Muscle of arm (tissue), 1 donor: ENCODE measurements at regions not wholly inside any gene's neighbourhood (a gene's known extent, or its start where the extent isn't known, plus 50 kb on each side); places are given as distances from the start of the nearest gene placed in this dataset.
"Not testable (repeated sequence)": the region's sequence is repeated elsewhere in the genome, so short reads cannot be mapped to it uniquely, and the experiment has no call there.

ENCODE experiments used
- DNase-seq: peaks from one replicate; pipeline ENCODE4 v3.0.0-alpha.2; 2013

GRCh38 chr2:49861821-49862220 lies 707.5 kb upstream of the FSHR start:
- DNase-seq = no peak

- DNase-seq = no peak
Observed at GRCh38 chr2:49860834-49861233, 706.5 kb upstream of the FSHR start.

GRCh38 chr2:49860170-49860569 lies 705.9 kb upstream of the FSHR start:
- no peak for DNase-seq

GRCh38 chr2:49858657-49859056 lies 704.3 kb upstream of the FSHR start:
- no peak for DNase-seq

- DNase-seq = no peak
Observed at GRCh38 chr2:49858113-49858490, 703.8 kb upstream of the FSHR start.

- no peak for DNase-seq
Observed at GRCh38 chr2:49857371-49858112, 703.2 kb upstream of the FSHR start.

- DNase-seq = no peak
Observed at GRCh38 chr2:49845671-49846070, 691.4 kb upstream of the FSHR start.

- DNase-seq = peak; percentile 20
Observed at GRCh38 chr2:49845021-49845420, 690.7 kb upstream of the FSHR start.

GRCh38 chr2:49844113-49844512 lies 689.8 kb upstream of the FSHR start:
- DNase-seq = not testable (repeated sequence)

GRCh38 chr2:49843314-49843713 lies 689.0 kb upstream of the FSHR start:
- no peak for DNase-seq

GRCh38 chr2:49840428-49840975 lies 686.2 kb upstream of the FSHR start:
- DNase-seq = no peak

- DNase-seq = no peak
Observed at GRCh38 chr2:49839818-49840217, 685.5 kb upstream of the FSHR start.

GRCh38 chr2:49837561-49838293 lies 683.4 kb upstream of the FSHR start:
- DNase-seq = peak; percentile 41

- DNase-seq = no peak
Observed at GRCh38 chr2:49836017-49836416, 681.7 kb upstream of the FSHR start.

- no peak for DNase-seq
Observed at GRCh38 chr2:49834433-49834832, 680.1 kb upstream of the FSHR start.

- DNase-seq = no peak
Observed at GRCh38 chr2:49832555-49832954, 678.2 kb upstream of the FSHR start.

- DNase-seq = no peak
Observed at GRCh38 chr2:49831698-49832367, 677.5 kb upstream of the FSHR start.

GRCh38 chr2:49830846-49831245 lies 676.5 kb upstream of the FSHR start:
- no peak for DNase-seq

GRCh38 chr2:49827366-49827765 lies 673.1 kb upstream of the FSHR start:
- no peak for DNase-seq

GRCh38 chr2:49813208-49813607 lies 658.9 kb upstream of the FSHR start:
- no peak for DNase-seq

- DNase-seq = no peak
Observed at GRCh38 chr2:49812730-49813129, 658.4 kb upstream of the FSHR start.

- DNase-seq = no peak
Observed at GRCh38 chr2:49811502-49811901, 657.2 kb upstream of the FSHR start.

- no peak for DNase-seq
Observed at GRCh38 chr2:49807689-49808088, 653.4 kb upstream of the FSHR start.
